ENCODE measurements at regions not wholly inside any gene's neighbourhood (a gene's known extent, or its start where the extent isn't known, plus 50 kb on each side); places are given as distances from the start of the nearest gene placed in this dataset.

GRCh38 chr1:242582669-242583068 lies 58.2 kb upstream of the PLD5 start:
- TF ChIP-seq CTCF (IDR thresholded peaks at IDR 0.05) (no peak), POLR2A (IDR thresholded peaks at IDR 0.05) (no peak)

All from Peyer's patch (tissue), 4 donors.